Loucy (cell line): ENCODE measurements at regions not wholly inside any gene's neighbourhood (a gene's known extent, or its start where the extent isn't known, plus 50 kb on each side); places are given as distances from the start of the nearest gene placed in this dataset.

Experiments
- H2AFZ ChIP-seq: fragments of 200-600 bp; sonication (generic); 2 replicates; pipeline ENCODE4 v1.6.0; 2016; ENCODE audit warnings: antibody characterized with exemption, mild to moderate bottlenecking, low read length, moderate library complexity
- H3F3A ChIP-seq: fragments of 200-600 bp; 2 replicates; pipeline ENCODE4 v1.6.0; 2016; ENCODE audit warnings: antibody characterized with exemption, low read depth, mild to moderate bottlenecking
- H3K27me3 ChIP-seq: fragments of 200-600 bp; sonication (generic); 2 replicates; pipeline ENCODE4 v1.6.1; 2014; ENCODE audit warnings: low read length, mild to moderate bottlenecking; ENCODE audit not compliant: insufficient read depth, poor library complexity, severe bottlenecking
- H3K36me3 ChIP-seq: fragments of 200-600 bp; sonication (generic); 2 replicates; pipeline ENCODE4 v1.6.1; 2016; ENCODE audit warnings: low read length; ENCODE audit not compliant: insufficient read depth
- H3K4me1 ChIP-seq: fragments of 200-600 bp; sonication (generic); 2 replicates; pipeline ENCODE4 v1.5.1; 2014; ENCODE audit warnings: low read length, mild to moderate bottlenecking; ENCODE audit not compliant: insufficient read depth, poor library complexity, severe bottlenecking
- H3K4me2 ChIP-seq: fragments of 200-600 bp; sonication (generic); 2 replicates; pipeline ENCODE4 v1.6.0; 2014; ENCODE audit warnings: antibody characterized with exemption, low read length, low read depth, mild to moderate bottlenecking; ENCODE audit not compliant: poor library complexity, severe bottlenecking
- H3K4me3 ChIP-seq: fragments of 200-600 bp; sonication (generic); 2 replicates; pipeline ENCODE4 v1.5.1; 2014; ENCODE audit warnings: low read length, mild to moderate bottlenecking, mixed read lengths; ENCODE audit not compliant: poor library complexity, severe bottlenecking
- H3K79me2 ChIP-seq: fragments of 200-600 bp; sonication (generic); 2 replicates; pipeline ENCODE4 v1.6.1; 2014; ENCODE audit warnings: low read length; ENCODE audit not compliant: insufficient read depth
- H3K9ac ChIP-seq: fragments of 200-600 bp; sonication (generic); 2 replicates; pipeline ENCODE4 v1.6.0; 2014; ENCODE audit warnings: mild to moderate bottlenecking, low read depth, low read length, moderate library complexity; ENCODE audit not compliant: poor library complexity, severe bottlenecking
- H3K9me2 ChIP-seq: fragments of 200-600 bp; sonication (generic); replicated peaks from 2 replicates; pipeline ENCODE4 v1.6.1; 2016; ENCODE audit warnings: low read depth, low read length, mixed read lengths
- H3K9me3 ChIP-seq: fragments of 200-600 bp; sonication (generic); 2 replicates; pipeline ENCODE4 v1.6.1; 2014; ENCODE audit warnings: mild to moderate bottlenecking, antibody characterized with exemption, low read length, low read depth; ENCODE audit not compliant: insufficient read depth
- H4K20me1 ChIP-seq: fragments of 200-600 bp; sonication (generic); 2 replicates; pipeline ENCODE4 v1.6.0; 2014; ENCODE audit warnings: antibody characterized with exemption, low read length, mild to moderate bottlenecking; ENCODE audit not compliant: insufficient read depth, poor library complexity, severe bottlenecking
- EZH2phosphoT487 ChIP-seq: fragments of 200-600 bp; IDR thresholded peaks from 2 replicates; pipeline ENCODE4 v1.6.1; 2018; ENCODE audit warnings: antibody characterized with exemption, mild to moderate bottlenecking, moderate library complexity, borderline replicate concordance
- TF ChIP-seq, protein P1 (sequence below): fragments of 200-600 bp; sonication (generic); conservative IDR thresholded peaks from 2 replicates; pipeline ENCODE4 v1.5.1; 2014; ENCODE audit warnings: mild to moderate bottlenecking, antibody characterized with exemption, low read length

DNA sequence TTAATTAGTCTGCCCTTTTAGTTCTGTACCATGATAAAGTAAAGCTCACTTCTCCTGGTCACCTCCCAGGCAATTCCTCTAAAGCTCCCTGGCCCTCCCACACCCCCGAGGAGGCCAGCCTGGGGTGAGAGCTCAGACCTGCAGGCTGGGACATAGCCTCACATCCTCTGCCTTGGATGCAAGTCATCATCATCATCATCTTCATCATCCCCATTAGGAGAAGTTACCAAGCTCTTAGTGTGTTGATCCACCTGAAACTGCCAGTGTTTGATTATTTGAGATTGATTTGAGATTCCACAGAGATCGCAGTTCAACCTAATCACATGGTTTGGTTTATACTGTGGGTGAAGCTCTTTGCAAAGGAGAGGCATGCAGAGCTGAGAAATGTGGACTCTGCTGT is 197.5 kb downstream of the CYLD start:
- Histone ChIP-seq H2AFZ (no peak overlapping the region), H3K79me2 (no peaks in the 10 kb centered on the region), H3K9ac (no peak overlapping the region), H3F3A (no peaks in the 10 kb centered on the region), H3K4me3 (no peak overlapping the region), H3K27me3 (no peaks in the 10 kb centered on the region), H3K9me3 (no peaks in the 10 kb centered on the region; the same call in 1 of the 2 replicates), H3K4me2 (no peak overlapping the region), H3K36me3 (no peaks in the 10 kb centered on the region), H4K20me1 (no peaks in the 10 kb centered on the region), H3K4me1 (no peaks in the 10 kb centered on the region), H3K9me2 (no peaks in the 10 kb centered on the region)
- TF ChIP-seq, protein P1, sequence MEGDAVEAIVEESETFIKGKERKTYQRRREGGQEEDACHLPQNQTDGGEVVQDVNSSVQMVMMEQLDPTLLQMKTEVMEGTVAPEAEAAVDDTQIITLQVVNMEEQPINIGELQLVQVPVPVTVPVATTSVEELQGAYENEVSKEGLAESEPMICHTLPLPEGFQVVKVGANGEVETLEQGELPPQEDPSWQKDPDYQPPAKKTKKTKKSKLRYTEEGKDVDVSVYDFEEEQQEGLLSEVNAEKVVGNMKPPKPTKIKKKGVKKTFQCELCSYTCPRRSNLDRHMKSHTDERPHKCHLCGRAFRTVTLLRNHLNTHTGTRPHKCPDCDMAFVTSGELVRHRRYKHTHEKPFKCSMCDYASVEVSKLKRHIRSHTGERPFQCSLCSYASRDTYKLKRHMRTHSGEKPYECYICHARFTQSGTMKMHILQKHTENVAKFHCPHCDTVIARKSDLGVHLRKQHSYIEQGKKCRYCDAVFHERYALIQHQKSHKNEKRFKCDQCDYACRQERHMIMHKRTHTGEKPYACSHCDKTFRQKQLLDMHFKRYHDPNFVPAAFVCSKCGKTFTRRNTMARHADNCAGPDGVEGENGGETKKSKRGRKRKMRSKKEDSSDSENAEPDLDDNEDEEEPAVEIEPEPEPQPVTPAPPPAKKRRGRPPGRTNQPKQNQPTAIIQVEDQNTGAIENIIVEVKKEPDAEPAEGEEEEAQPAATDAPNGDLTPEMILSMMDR, result no peak
- no peak for TF ChIP-seq EZH2phosphoT487

DNA sequence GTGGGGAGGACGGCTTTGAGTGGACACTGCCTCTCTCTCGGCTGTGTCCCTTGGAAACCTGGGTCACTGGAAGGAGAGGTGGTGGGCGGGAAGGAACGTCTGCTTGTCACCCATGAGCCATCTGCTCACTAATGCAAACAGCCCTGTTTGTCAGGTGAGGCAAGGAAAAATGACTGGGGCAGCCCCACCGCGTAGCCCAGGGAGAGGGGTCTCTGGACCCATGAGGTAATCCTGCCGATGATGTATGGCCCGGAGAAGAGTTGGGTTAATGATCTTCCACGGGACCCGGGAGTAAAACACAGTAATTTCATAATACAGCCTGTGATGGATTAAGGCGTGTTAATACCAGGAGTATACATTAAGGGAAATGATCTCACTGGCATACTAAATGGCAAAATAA is 197.0 kb downstream of the CYLD start:
- no peaks in the 10 kb centered on the region for H4K20me1 ChIP-seq
- no peak overlapping the region for H3K9ac ChIP-seq

DNA sequence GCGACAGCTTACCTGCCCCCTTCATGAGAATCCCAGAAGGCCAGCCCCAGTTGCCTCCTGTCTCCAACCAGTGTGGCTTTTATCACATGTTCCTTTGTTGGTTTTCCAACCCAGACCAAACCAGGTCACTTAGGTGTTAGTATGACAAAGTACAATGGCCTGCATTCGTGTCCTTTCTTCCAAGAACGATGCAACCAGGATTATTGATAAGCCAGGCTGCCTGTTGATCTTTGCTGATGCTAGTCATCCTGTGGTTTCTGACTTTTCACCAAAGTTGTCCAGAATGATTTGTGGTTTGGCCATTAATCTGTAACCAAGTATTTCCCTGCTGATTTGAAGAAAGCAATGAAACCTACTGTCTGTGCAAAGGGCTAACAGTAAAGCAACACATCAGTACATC is 191.4 kb downstream of the CYLD start:
- Histone ChIP-seq H3K79me2 (no peaks in the 10 kb centered on the region), H3K4me2 (no peak overlapping the region), H3K27me3 (no peaks in the 10 kb centered on the region), H3K36me3 (no peaks in the 10 kb centered on the region), H3K4me3 (no peak overlapping the region), H4K20me1 (no peaks in the 10 kb centered on the region), H3K9me2 (no peaks in the 10 kb centered on the region), H3K9ac (no peak overlapping the region), H3K4me1 (no peaks in the 10 kb centered on the region), H3K9me3 (no peaks in the 10 kb centered on the region; the same call in 1 of the 2 replicates), H2AFZ (no peak overlapping the region), H3F3A (no peaks in the 10 kb centered on the region)
- no peak for TF ChIP-seq EZH2phosphoT487
- TF ChIP-seq, protein P1, result no peak

More for the DNA sequence above, 197.0 kb downstream of the CYLD start:
- Histone ChIP-seq H3F3A (no peaks in the 10 kb centered on the region), H2AFZ (no peak overlapping the region), H3K4me2 (no peak overlapping the region), H3K36me3 (no peaks in the 10 kb centered on the region), H3K9me2 (no peaks in the 10 kb centered on the region), H3K4me1 (no peaks in the 10 kb centered on the region), H3K4me3 (no peak overlapping the region), H3K27me3 (no peaks in the 10 kb centered on the region), H3K9me3 (no peaks in the 10 kb centered on the region; the same call in 1 of the 2 replicates), H3K79me2 (no peaks in the 10 kb centered on the region)
- TF ChIP-seq, protein P1, result no peak
- TF ChIP-seq EZH2phosphoT487, result no peak
